Neural progenitor cell (in vitro differentiated cells): ENCODE measurements at regions not wholly inside any gene's neighbourhood (a gene's known extent, or its start where the extent isn't known, plus 50 kb on each side); places are given as distances from the start of the nearest gene placed in this dataset.

Experiments
- CTCF ChIP-seq: fragments of 200-600 bp; sonication (generic); IDR thresholded peaks from 2 replicates; pipeline ENCODE4 v1.5.1; 2017; ENCODE audit warnings: antibody characterized with exemption, mild to moderate bottlenecking
- EZH2 ChIP-seq: fragments of 200-600 bp; sonication (generic); IDR thresholded peaks from 2 replicates; pipeline ENCODE4 v1.6.1; 2017; ENCODE audit warnings: antibody characterized with exemption, mild to moderate bottlenecking, moderate library complexity
- EZH2phosphoT487 ChIP-seq: fragments of 200-600 bp; sonication (generic); IDR thresholded peaks from 2 replicates; pipeline ENCODE4 v1.6.1; 2017; ENCODE audit warnings: antibody characterized with exemption

- no peak for TF ChIP-seq EZH2
- no peak for TF ChIP-seq CTCF
- TF ChIP-seq EZH2phosphoT487, result no peak
Measured at GRCh38 chr15:38164061-38164460, 88.6 kb upstream of the SPRED1 start.
